ENCODE measurements at regions not wholly inside any gene's neighbourhood (a gene's known extent, or its start where the extent isn't known, plus 50 kb on each side); places are given as distances from the start of the nearest gene placed in this dataset.

DNA sequence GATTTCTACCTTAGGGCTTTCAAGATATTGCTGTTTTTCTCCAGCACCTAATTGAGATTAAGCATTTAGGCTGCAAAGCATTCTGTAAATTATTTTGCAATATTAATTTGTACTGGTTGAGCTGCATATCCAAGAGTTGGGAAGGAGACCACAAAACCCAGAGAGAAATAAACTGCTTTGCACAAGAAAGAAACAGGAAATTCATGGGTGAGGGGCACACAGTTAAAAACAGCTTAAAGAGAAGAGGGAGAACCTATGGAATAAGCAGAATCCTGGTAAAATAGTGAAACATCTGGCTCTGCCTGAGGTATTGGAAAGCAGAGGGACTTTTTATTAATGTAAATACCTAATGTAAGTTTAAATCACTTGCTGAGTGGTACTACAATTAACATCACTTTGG, 243.0 kb downstream of the TMEM167A start:
- in situ Hi-C loops (cut with MboI; ENCODE audit: low sequenced_read_pairs, unreplicated experiment) = no loop called here
- TF ChIP-seq, protein P1, sequence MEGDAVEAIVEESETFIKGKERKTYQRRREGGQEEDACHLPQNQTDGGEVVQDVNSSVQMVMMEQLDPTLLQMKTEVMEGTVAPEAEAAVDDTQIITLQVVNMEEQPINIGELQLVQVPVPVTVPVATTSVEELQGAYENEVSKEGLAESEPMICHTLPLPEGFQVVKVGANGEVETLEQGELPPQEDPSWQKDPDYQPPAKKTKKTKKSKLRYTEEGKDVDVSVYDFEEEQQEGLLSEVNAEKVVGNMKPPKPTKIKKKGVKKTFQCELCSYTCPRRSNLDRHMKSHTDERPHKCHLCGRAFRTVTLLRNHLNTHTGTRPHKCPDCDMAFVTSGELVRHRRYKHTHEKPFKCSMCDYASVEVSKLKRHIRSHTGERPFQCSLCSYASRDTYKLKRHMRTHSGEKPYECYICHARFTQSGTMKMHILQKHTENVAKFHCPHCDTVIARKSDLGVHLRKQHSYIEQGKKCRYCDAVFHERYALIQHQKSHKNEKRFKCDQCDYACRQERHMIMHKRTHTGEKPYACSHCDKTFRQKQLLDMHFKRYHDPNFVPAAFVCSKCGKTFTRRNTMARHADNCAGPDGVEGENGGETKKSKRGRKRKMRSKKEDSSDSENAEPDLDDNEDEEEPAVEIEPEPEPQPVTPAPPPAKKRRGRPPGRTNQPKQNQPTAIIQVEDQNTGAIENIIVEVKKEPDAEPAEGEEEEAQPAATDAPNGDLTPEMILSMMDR (IDR thresholded peaks at IDR 0.05; ENCODE audit: borderline replicate concordance, control extremely low read depth, extremely low read depth, insufficient read depth, missing control alignments) = no peak
- no peak for DNase-seq (ENCODE audit: low spot score)

DNA sequence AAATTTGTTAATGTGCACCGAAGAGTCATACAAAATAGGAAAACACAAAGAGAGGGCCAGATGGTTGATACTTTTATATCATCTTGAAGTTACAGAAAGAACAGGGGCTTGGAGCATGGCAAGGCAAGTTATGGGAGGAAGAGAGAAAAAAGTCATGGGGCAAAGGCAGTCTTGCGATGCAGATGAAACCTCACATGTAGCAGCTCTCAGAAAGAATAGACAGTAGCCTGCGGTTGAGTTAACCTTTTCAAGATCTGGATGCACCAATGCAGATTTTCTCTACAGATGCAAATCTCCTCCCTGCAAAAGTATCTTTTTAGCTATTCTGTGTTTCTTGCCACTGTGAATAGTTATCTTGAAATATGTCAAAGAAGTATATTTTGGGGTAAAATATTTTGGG, 243.9 kb downstream of the TMEM167A start:
- in situ Hi-C loops (cut with MboI; ENCODE audit: low sequenced_read_pairs, unreplicated experiment) = no loop called here

DNA sequence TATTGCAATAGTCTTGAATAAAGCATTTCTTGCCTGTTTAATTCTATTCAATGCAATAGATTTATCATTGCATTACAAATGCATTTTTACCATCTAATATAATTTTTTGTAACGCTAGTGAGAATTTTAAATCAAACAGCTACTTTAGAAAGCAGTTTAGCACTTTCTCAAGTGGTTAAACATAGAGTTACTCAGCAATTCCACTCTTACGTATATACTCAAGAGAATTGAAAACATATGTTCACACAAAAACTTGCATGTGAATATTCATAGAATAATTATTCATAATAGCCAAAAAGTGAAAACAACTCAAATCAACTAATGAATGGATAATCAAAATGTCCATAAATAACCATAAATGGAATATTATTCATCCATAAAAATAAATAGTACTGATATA, 244.7 kb downstream of the TMEM167A start:
- TF ChIP-seq, protein P1 (IDR thresholded peaks at IDR 0.05; ENCODE audit: borderline replicate concordance, control extremely low read depth, extremely low read depth, insufficient read depth, missing control alignments) = no peak
- in situ Hi-C loops (cut with MboI; ENCODE audit: low sequenced_read_pairs, unreplicated experiment) = no loop called here
- DNase-seq (ENCODE audit: low spot score) = no peak

More for the DNA sequence above, 243.9 kb downstream of the TMEM167A start:
- DNase-seq (ENCODE audit: low spot score) = no peak
- TF ChIP-seq, protein P1 (IDR thresholded peaks at IDR 0.05; ENCODE audit: borderline replicate concordance, control extremely low read depth, extremely low read depth, insufficient read depth, missing control alignments) = no peak

DNA sequence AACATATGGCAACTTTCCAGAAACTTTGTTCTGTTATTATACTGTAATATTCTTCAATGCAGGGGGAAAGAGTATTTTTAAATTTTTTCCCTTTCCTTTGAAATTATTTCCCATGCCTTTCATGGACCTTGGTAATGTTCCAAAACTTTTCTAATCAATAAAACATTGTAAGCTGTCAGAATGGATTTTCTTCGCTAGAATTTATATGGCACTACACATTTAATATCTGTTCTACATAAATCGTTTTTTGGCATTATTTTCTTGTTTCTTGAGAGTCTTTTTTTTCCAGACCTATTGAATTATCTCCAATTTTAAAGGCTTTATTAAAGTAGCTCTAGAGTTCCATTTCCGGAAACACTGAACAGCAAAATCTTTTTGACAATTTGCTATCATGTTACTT, 249.0 kb downstream of the TMEM167A start:
- TF ChIP-seq, protein P1 (IDR thresholded peaks at IDR 0.05; ENCODE audit: borderline replicate concordance, control extremely low read depth, extremely low read depth, insufficient read depth, missing control alignments) = no peak
- in situ Hi-C loops (cut with MboI; ENCODE audit: low sequenced_read_pairs, unreplicated experiment) = no loop called here
- DNase-seq (ENCODE audit: low spot score) = no peak

DNA sequence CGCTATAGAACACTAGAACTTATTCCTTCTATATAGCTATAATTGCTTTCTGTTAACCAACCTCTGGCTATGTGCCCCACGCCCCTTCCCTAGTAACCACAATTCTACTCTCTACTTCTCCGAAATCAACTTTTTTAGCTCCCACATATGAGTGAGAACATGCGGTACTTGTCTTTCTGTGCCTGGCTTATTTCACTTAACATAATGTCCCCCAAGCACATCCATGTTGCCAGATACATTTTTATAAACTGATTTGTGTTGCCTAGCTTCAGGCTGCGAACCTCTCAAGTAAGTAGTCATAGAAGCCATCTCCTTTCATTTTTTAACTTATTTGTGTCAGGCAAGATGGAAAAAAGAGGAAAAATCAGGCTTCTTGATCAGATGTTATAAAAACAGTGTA, 249.5 kb downstream of the TMEM167A start:
- no peak for DNase-seq (ENCODE audit: low spot score)
- TF ChIP-seq, protein P1 (IDR thresholded peaks at IDR 0.05; ENCODE audit: borderline replicate concordance, control extremely low read depth, extremely low read depth, insufficient read depth, missing control alignments) = no peak
- in situ Hi-C loops (cut with MboI; ENCODE audit: low sequenced_read_pairs, unreplicated experiment) = no loop called here

DNA sequence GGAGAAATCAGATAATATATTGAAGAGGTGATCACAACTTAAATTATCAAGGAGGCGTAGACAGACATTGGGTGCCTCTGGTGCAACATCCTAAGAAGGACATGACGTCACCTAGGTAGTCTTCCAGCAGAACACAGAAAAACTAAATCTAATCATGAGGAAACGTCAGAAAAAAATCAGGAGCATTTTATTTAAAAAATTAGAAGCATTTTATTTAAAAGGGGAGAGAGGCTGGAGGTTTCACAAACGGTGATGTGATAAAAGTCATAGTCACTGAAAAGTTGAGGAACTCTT, 254.6 kb downstream of the TMEM167A start:
- in situ Hi-C loops (cut with MboI; ENCODE audit: low sequenced_read_pairs, unreplicated experiment) = no loop called here
- TF ChIP-seq, protein P1 (IDR thresholded peaks at IDR 0.05; ENCODE audit: borderline replicate concordance, control extremely low read depth, extremely low read depth, insufficient read depth, missing control alignments) = no peak
- DNase-seq (ENCODE audit: low spot score) = no peak

Measured in GM13976 (cell line).